HG03139 (cell line): ENCODE measurements at regions not wholly inside any gene's neighbourhood (a gene's known extent, or its start where the extent isn't known, plus 50 kb on each side); places are given as distances from the start of the nearest gene placed in this dataset.
A peak's percentile ranks its signal among the peaks of the same experiment; 100 is the strongest.
"Not testable (repeated sequence)": the region's sequence is repeated elsewhere in the genome, so short reads cannot be mapped to it uniquely, and the experiment has no call there.

Experiments
- ATAC-seq: cut with Tn5 transposase; IDR thresholded peaks from one replicate; pipeline ENCODE4 v1.9.1; 2021; ENCODE audit not compliant: unreplicated experiment

- no peak for ATAC-seq
These were observed 397.0 kb downstream of the GBE1 start for GRCh38 chr3:81364411-81364810.

GRCh38 chr3:81363816-81364215, 397.6 kb downstream of the GBE1 start:
- ATAC-seq: no peak

GRCh38 chr3:81354119-81354518, 407.3 kb downstream of the GBE1 start:
- ATAC-seq: no peak

- no peak for ATAC-seq
These were observed 408.6 kb downstream of the GBE1 start for GRCh38 chr3:81352867-81353266.

- no peak for ATAC-seq
These were observed 411.6 kb downstream of the GBE1 start for GRCh38 chr3:81349816-81350340.

- ATAC-seq: peak; percentile 80
These were observed 422.2 kb downstream of the GBE1 start for GRCh38 chr3:81339040-81339845.

GRCh38 chr3:81336470-81336869, 425.0 kb downstream of the GBE1 start:
- no peak for ATAC-seq

- not testable (repeated sequence) for ATAC-seq
These were observed 431.6 kb downstream of the GBE1 start for GRCh38 chr3:81329835-81330234.

GRCh38 chr3:81326245-81326644, 435.2 kb downstream of the GBE1 start:
- ATAC-seq: no peak

GRCh38 chr3:81320862-81321261, 440.6 kb downstream of the GBE1 start:
- ATAC-seq: no peak

GRCh38 chr3:81315030-81315429, 446.4 kb downstream of the GBE1 start:
- ATAC-seq: no peak

GRCh38 chr3:81311321-81311720, 450.1 kb downstream of the GBE1 start:
- no peak for ATAC-seq

GRCh38 chr3:81308306-81308705, 453.1 kb downstream of the GBE1 start:
- no peak for ATAC-seq

- no peak for ATAC-seq
These were observed 454.2 kb downstream of the GBE1 start for GRCh38 chr3:81307221-81307620.

- no peak for ATAC-seq
These were observed 458.1 kb downstream of the GBE1 start for GRCh38 chr3:81303321-81303720.

- no peak for ATAC-seq
These were observed 459.4 kb downstream of the GBE1 start for GRCh38 chr3:81302045-81302444.

GRCh38 chr3:81301230-81301629, 460.2 kb downstream of the GBE1 start:
- ATAC-seq: no peak

- ATAC-seq: no peak
These were observed 461.0 kb downstream of the GBE1 start for GRCh38 chr3:81300324-81300927.

GRCh38 chr3:81299481-81299880, 462.0 kb downstream of the GBE1 start:
- no peak for ATAC-seq

GRCh38 chr3:81295906-81296577, 465.4 kb downstream of the GBE1 start:
- ATAC-seq: no peak

GRCh38 chr3:81293156-81293555, 468.3 kb downstream of the GBE1 start:
- no peak for ATAC-seq

- no peak for ATAC-seq
These were observed 469.9 kb downstream of the GBE1 start for GRCh38 chr3:81291586-81291985.
